OCI-LY3 (cell line): ENCODE measurements at regions not wholly inside any gene's neighbourhood (a gene's known extent, or its start where the extent isn't known, plus 50 kb on each side); places are given as distances from the start of the nearest gene placed in this dataset.

Source experiments
- H2AFZ ChIP-seq: fragments of 200-600, 300-600 bp; shearing (Covaris generic); 2 replicates; pipeline ENCODE4 v1.6.0; 2014; ENCODE audit warnings: antibody characterized with exemption, low read depth, low read length
- H3K27ac ChIP-seq: fragments of 200-600, 300-600 bp; sonication (generic); 2 replicates; pipeline ENCODE4 v1.5.1; 2014; ENCODE audit warnings: mild to moderate bottlenecking, low read length, moderate library complexity, mixed read lengths
- H3K27me3 ChIP-seq: fragments of 200-600, 300-600 bp; sonication (generic); 2 replicates; pipeline ENCODE4 v1.6.1; 2014; ENCODE audit warnings: low read depth, low read length, mixed read lengths
- H3K36me3 ChIP-seq: fragments of 200-600, 300-600 bp; sonication (generic); replicated peaks from 2 replicates; pipeline ENCODE3; 2014; ENCODE audit warnings: low read depth, low read length, mixed read lengths
- H3K4me1 ChIP-seq: fragments of 300-600, 200-600 bp; sonication (generic); 2 replicates; pipeline ENCODE4 v1.6.1; 2014; ENCODE audit warnings: low read length, mixed read lengths
- H3K4me2 ChIP-seq: fragments of 200-600, 300-600 bp; sonication (generic); 2 replicates; pipeline ENCODE4 v1.6.1; 2014; ENCODE audit warnings: low read length, mixed read lengths
- H3K4me3 ChIP-seq: fragments of 300-600, 200-600 bp; sonication (generic); 2 replicates; pipeline ENCODE4 v1.5.1; 2014; ENCODE audit warnings: antibody characterized with exemption, mild to moderate bottlenecking, low read length, moderate library complexity
- H3K79me2 ChIP-seq: fragments of 300-600, 200-600 bp; shearing (Covaris generic); 2 replicates; pipeline ENCODE4 v1.6.1; 2014; ENCODE audit warnings: mild to moderate bottlenecking, low read length, mixed read lengths
- H3K9ac ChIP-seq: fragments of 300-600, 200-600 bp; shearing (Covaris generic); 2 replicates; pipeline ENCODE4 v1.6.0; 2014; ENCODE audit warnings: mild to moderate bottlenecking, low read length, moderate library complexity
- H3K9me3 ChIP-seq: fragments of 200-600, 300-600 bp; shearing (Covaris generic); 2 replicates; pipeline ENCODE4 v1.6.1; 2014; ENCODE audit warnings: low read length, mixed read lengths; ENCODE audit not compliant: insufficient read depth
- H4K20me1 ChIP-seq: fragments of 200-600, 300-600 bp; sonication (generic); 2 replicates; pipeline ENCODE4 v1.6.1; 2016; ENCODE audit warnings: low read length, mixed read lengths; ENCODE audit not compliant: insufficient read depth
- CTCF ChIP-seq: fragments of 200-600, 300-600 bp; sonication (generic); IDR thresholded peaks from 2 replicates; pipeline ENCODE4 v1.5.1; 2014; ENCODE audit warnings: antibody characterized with exemption, low read length, low read depth
- EZH2phosphoT487 ChIP-seq: fragments of 200-600 bp; shearing (Covaris generic); IDR thresholded peaks from 2 replicates; pipeline ENCODE4 v1.6.1; 2018; ENCODE audit warnings: antibody characterized with exemption, mixed run types, low read depth

GRCh38 chr4:123848606-123849005, 452.0 kb downstream of the SPRY1 start:
- no peak for TF ChIP-seq CTCF
- TF ChIP-seq EZH2phosphoT487, result no peak

GRCh38 chr4:123849495-123849894, 452.9 kb downstream of the SPRY1 start:
- no peaks in the 10 kb centered on the region for H3K79me2 ChIP-seq
- H3K9me3 ChIP-seq, result no peaks in the 10 kb centered on the region
- H3K4me1 ChIP-seq, result no peaks in the 10 kb centered on the region
- no peak overlapping the region for H3K9ac ChIP-seq
- H3K27ac ChIP-seq, result no peak overlapping the region
- no peaks in the 10 kb centered on the region for H3K36me3 ChIP-seq
- TF ChIP-seq EZH2phosphoT487 (no peak), CTCF (no peak)
- no peaks in the 10 kb centered on the region for H3K27me3 ChIP-seq
- no peak overlapping the region for H3K4me3 ChIP-seq
- no peak overlapping the region for H3K4me2 ChIP-seq
- no peak overlapping the region for H2AFZ ChIP-seq
- H4K20me1 ChIP-seq, result no peaks in the 10 kb centered on the region

More at GRCh38 chr4:123848606-123849005, 452.0 kb downstream of the SPRY1 start:
- no peaks in the 10 kb centered on the region for H3K27me3 ChIP-seq
- H3K27ac ChIP-seq, result no peak overlapping the region
- no peaks in the 10 kb centered on the region for H3K9me3 ChIP-seq
- H3K36me3 ChIP-seq, result no peaks in the 10 kb centered on the region
- no peaks in the 10 kb centered on the region for H3K4me1 ChIP-seq
- no peak overlapping the region for H3K4me2 ChIP-seq
- H3K9ac ChIP-seq, result no peak overlapping the region
- H2AFZ ChIP-seq, result no peak overlapping the region
- no peaks in the 10 kb centered on the region for H3K79me2 ChIP-seq
- H4K20me1 ChIP-seq, result no peaks in the 10 kb centered on the region
- no peak overlapping the region for H3K4me3 ChIP-seq

GRCh38 chr4:123851521-123851920, 454.9 kb downstream of the SPRY1 start:
- H3K27ac ChIP-seq, result no peak overlapping the region
- H3K4me2 ChIP-seq, result no peak overlapping the region
- no peak overlapping the region for H3K4me3 ChIP-seq
- no peak overlapping the region for H2AFZ ChIP-seq
- no peaks in the 10 kb centered on the region for H3K9me3 ChIP-seq
- H3K4me1 ChIP-seq, result no peaks in the 10 kb centered on the region
- no peaks in the 10 kb centered on the region for H4K20me1 ChIP-seq
- no peaks in the 10 kb centered on the region for H3K36me3 ChIP-seq
- no peaks in the 10 kb centered on the region for H3K27me3 ChIP-seq
- TF ChIP-seq EZH2phosphoT487 (no peak), CTCF (no peak)
- H3K9ac ChIP-seq, result no peak overlapping the region
- no peaks in the 10 kb centered on the region for H3K79me2 ChIP-seq

- no peaks in the 10 kb centered on the region for H4K20me1 ChIP-seq
- 0 out of 2 replicates have a peak, but pooled peaks cover 3% of the 10 kb centered on the region for H3K4me1 ChIP-seq
- H3K79me2 ChIP-seq, result no peaks in the 10 kb centered on the region
- no peaks in the 10 kb centered on the region for H3K9me3 ChIP-seq
- no peaks in the 10 kb centered on the region for H3K36me3 ChIP-seq
- TF ChIP-seq EZH2phosphoT487, result no peak
- TF ChIP-seq CTCF, result no peak
- H3K4me2 ChIP-seq, result no peak overlapping the region
- H3K27me3 ChIP-seq, result no peaks in the 10 kb centered on the region
- H3K9ac ChIP-seq, result no peak overlapping the region
- no peak overlapping the region for H2AFZ ChIP-seq
- H3K27ac ChIP-seq, result no peak overlapping the region
- no peak overlapping the region for H3K4me3 ChIP-seq
Observed at GRCh38 chr4:123853651-123854050, 457.1 kb downstream of the SPRY1 start.
